ENCODE measurements at regions not wholly inside any gene's neighbourhood (a gene's known extent, or its start where the extent isn't known, plus 50 kb on each side); places are given as distances from the start of the nearest gene placed in this dataset.

- TF ChIP-seq CTCF (IDR thresholded peaks at IDR 0.05 in 2 of 3, conservative IDR thresholded peaks at IDR 0.05 in 1 of 3; ENCODE audit: control insufficient read depth in 2 of 3, extremely low read depth in 1 of 3, insufficient read depth in 1 of 3, low read depth in 3 of 3, low read length in 3 of 3) (no peak), HDGF (IDR thresholded peaks at IDR 0.05) (no peak), RAD21 (IDR thresholded peaks at IDR 0.05; ENCODE audit: insufficient read depth, low read depth, low read length) (no peak)
Observed at GRCh38 chr3:187982142-187982541, 171.8 kb upstream of the LPP start.
